ENCODE measurements at regions not wholly inside any gene's neighbourhood (a gene's known extent, or its start where the extent isn't known, plus 50 kb on each side); places are given as distances from the start of the nearest gene placed in this dataset.

DNA sequence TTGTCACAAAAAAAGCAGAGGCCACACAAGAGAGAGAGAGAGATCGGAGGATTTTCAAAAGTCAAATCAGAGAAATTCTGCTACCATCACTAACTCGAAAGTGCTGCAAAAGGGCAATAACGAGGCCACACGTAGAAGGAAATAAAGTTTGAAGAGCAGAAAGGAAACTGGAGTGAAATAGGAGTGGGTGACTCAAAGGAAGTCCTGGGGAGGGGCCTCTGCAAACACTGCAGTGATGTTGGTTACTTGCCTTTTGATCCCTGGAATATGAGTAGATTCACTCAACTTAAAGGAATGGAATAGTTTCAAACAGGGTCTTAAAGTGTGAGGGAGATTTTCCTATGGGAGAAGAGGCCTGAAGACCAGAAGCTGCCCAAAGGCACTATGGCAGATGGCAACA is 663.4 kb upstream of the LCORL start:
- TF ChIP-seq SIN3A (IDR thresholded peaks at IDR 0.05; ENCODE audit: borderline replicate concordance, insufficient read depth, low read length) = no peak
- TF ChIP-seq POLR2AphosphoS5 (IDR thresholded peaks at IDR 0.05; ENCODE audit: low read depth, low read length) = no peak
- TF ChIP-seq TAF1 (IDR thresholded peaks at IDR 0.05; ENCODE audit: borderline replicate concordance, insufficient read depth, low read length) = no peak

All from PFSK-1 (cell line).